ENCODE measurements at regions not wholly inside any gene's neighbourhood (a gene's known extent, or its start where the extent isn't known, plus 50 kb on each side); places are given as distances from the start of the nearest gene placed in this dataset.

GRCh38 chr11:92449222-92449621, 224.6 kb downstream of the FAT3 start:
- no peak overlapping the region for H3K27ac ChIP-seq
- H4K20me1 ChIP-seq (ENCODE audit: insufficient read depth), result no peaks in the 10 kb centered on the region
- H3K4me2 ChIP-seq, result no peak overlapping the region
- TF ChIP-seq, protein P1, sequence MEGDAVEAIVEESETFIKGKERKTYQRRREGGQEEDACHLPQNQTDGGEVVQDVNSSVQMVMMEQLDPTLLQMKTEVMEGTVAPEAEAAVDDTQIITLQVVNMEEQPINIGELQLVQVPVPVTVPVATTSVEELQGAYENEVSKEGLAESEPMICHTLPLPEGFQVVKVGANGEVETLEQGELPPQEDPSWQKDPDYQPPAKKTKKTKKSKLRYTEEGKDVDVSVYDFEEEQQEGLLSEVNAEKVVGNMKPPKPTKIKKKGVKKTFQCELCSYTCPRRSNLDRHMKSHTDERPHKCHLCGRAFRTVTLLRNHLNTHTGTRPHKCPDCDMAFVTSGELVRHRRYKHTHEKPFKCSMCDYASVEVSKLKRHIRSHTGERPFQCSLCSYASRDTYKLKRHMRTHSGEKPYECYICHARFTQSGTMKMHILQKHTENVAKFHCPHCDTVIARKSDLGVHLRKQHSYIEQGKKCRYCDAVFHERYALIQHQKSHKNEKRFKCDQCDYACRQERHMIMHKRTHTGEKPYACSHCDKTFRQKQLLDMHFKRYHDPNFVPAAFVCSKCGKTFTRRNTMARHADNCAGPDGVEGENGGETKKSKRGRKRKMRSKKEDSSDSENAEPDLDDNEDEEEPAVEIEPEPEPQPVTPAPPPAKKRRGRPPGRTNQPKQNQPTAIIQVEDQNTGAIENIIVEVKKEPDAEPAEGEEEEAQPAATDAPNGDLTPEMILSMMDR (conservative IDR thresholded peaks at IDR 0.05; ENCODE audit: low read depth, low read length), result no peak
- no peak overlapping the region for H3K9ac ChIP-seq
- H3K36me3 ChIP-seq (ENCODE audit: insufficient read depth), result no peaks in the 10 kb centered on the region
- H3K27me3 ChIP-seq (ENCODE audit: insufficient read depth, low read depth), result no peaks in the 10 kb centered on the region
- H3K4me3 ChIP-seq (IDR thresholded peaks at IDR 0.05; ENCODE audit: insufficient read depth, low read depth, low read length), result no peak overlapping the region
- H3K4me1 ChIP-seq (ENCODE audit: low read depth, poor library complexity, severe bottlenecking), result no peaks in the 10 kb centered on the region
- H2AFZ ChIP-seq (ENCODE audit: low read depth), result no peak overlapping the region
- no peaks in the 10 kb centered on the region for H3K79me2 ChIP-seq (ENCODE audit: insufficient read depth, low read depth)

DNA sequence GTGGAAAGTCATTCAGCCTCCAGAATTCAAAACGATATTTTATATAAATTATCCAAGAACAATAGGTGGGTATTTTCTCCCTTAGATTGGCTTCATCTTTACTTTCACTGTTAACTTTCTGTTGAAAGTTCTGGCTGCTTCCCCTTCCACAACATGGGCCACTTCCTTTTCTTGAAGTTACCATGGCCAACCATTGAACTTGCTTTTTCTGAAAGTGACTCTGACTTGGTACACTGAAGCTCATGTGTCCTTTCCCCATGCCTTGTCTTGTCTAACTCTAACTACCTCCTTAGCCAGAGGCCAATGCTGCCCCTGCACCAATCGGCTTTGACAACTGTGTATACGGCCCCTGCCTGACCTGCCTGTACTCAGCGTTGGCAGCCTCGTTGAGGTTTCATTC, 225.2 kb downstream of the FAT3 start:
- Histone ChIP-seq H3K27ac (no peak overlapping the region), H3K27me3 (ENCODE audit: insufficient read depth, low read depth) (no peaks in the 10 kb centered on the region), H3K79me2 (ENCODE audit: insufficient read depth, low read depth) (no peaks in the 10 kb centered on the region), H3K4me3 (IDR thresholded peaks at IDR 0.05; ENCODE audit: insufficient read depth, low read depth, low read length) (no peak overlapping the region), H3K9ac (no peak overlapping the region), H3K4me1 (ENCODE audit: low read depth, poor library complexity, severe bottlenecking) (no peaks in the 10 kb centered on the region), H3K4me2 (no peak overlapping the region), H2AFZ (ENCODE audit: low read depth) (no peak overlapping the region), H3K36me3 (ENCODE audit: insufficient read depth) (no peaks in the 10 kb centered on the region), H4K20me1 (ENCODE audit: insufficient read depth) (no peaks in the 10 kb centered on the region)
- TF ChIP-seq, protein P1 (conservative IDR thresholded peaks at IDR 0.05; ENCODE audit: low read depth, low read length), result no peak

- Histone ChIP-seq H3K4me2 (no peak overlapping the region), H3K36me3 (ENCODE audit: insufficient read depth) (no peaks in the 10 kb centered on the region), H2AFZ (ENCODE audit: low read depth) (no peak overlapping the region), H3K79me2 (ENCODE audit: insufficient read depth, low read depth) (no peaks in the 10 kb centered on the region), H3K27me3 (ENCODE audit: insufficient read depth, low read depth) (no peaks in the 10 kb centered on the region), H3K27ac (no peak overlapping the region), H3K4me1 (ENCODE audit: low read depth, poor library complexity, severe bottlenecking) (no peaks in the 10 kb centered on the region), H3K9ac (no peak overlapping the region), H3K4me3 (IDR thresholded peaks at IDR 0.05; ENCODE audit: insufficient read depth, low read depth, low read length) (no peak overlapping the region), H4K20me1 (ENCODE audit: insufficient read depth) (no peaks in the 10 kb centered on the region)
- TF ChIP-seq, protein P1 (conservative IDR thresholded peaks at IDR 0.05; ENCODE audit: low read depth, low read length), result no peak
Observed at GRCh38 chr11:92451063-92451462, 226.4 kb downstream of the FAT3 start.

- Histone ChIP-seq H3K27ac (no peak overlapping the region), H4K20me1 (ENCODE audit: insufficient read depth) (no peaks in the 10 kb centered on the region), H3K27me3 (ENCODE audit: insufficient read depth, low read depth) (no peaks in the 10 kb centered on the region), H3K9ac (no peak overlapping the region), H3K4me3 (IDR thresholded peaks at IDR 0.05; ENCODE audit: insufficient read depth, low read depth, low read length) (no peak overlapping the region), H3K4me2 (no peak overlapping the region), H2AFZ (ENCODE audit: low read depth) (no peak overlapping the region), H3K36me3 (ENCODE audit: insufficient read depth) (no peaks in the 10 kb centered on the region), H3K79me2 (ENCODE audit: insufficient read depth, low read depth) (no peaks in the 10 kb centered on the region), H3K4me1 (ENCODE audit: low read depth, poor library complexity, severe bottlenecking) (no peaks in the 10 kb centered on the region)
- TF ChIP-seq, protein P1 (conservative IDR thresholded peaks at IDR 0.05; ENCODE audit: low read depth, low read length), result no peak
Observed at GRCh38 chr11:92453055-92453454, 228.4 kb downstream of the FAT3 start.
